ENCODE measurements at regions not wholly inside any gene's neighbourhood (a gene's known extent, or its start where the extent isn't known, plus 50 kb on each side); places are given as distances from the start of the nearest gene placed in this dataset.
"Not testable (repeated sequence)": the region's sequence is repeated elsewhere in the genome, so short reads cannot be mapped to it uniquely, and the experiment has no call there.

DNA sequence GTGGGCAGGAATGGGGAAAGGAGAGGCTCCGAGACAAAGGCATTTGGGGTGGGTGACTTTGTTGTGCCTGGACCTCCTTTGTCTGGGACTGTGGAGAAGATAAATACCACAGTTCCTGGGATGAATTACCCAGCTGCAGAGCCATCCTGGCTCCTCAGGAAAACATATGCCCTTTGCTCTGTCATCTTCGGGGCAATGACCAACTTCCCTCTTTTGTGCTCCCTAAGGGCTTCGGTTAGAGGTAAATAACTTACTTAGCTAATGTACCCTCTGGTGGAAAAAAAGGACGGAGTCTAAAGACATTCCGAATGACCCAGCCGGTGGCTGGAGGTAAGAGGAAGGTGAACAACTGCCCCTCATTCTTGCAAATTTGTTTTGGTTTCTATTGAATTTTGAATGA, 345.7 kb downstream of the GATA3 start:
- no peak for DNase-seq

DNA sequence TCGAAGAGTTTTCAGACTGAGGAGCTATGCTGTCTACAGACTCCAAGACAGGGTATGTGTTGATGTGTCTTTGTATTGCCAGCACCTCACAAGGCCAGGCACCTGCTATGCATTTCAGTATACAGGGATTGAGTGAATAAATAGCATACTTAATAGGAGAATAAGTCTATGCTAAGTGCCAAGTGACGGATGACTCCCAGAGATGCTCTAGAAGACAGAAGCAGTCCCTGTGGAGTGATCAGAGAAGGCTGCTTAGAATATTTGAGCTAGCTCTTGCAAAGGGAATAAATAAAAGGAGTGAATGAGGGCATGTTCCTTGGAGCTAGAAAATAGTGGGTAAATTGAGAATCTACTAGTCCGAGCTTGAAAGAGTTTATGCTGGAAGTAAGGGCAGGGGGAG, 346.4 kb downstream of the GATA3 start:
- DNase-seq = no peak

DNA sequence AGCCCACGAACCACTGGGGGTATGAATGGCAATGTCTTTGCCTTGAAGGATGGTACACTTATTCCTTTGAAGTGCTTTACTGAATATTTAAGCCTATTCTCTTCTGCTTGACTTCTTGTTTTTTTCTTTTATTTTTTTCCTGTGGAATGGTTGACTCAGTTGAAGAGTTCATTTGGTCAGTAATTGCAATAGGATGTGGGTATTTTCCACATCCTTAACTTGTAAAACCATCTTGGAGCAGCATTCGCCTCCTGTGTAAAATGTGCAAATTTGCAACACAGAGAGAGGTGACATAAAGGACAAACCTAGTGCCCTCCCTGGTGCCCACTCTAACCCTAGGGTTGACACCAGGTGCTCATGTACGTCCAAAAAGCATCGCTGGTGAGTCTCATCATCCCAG, 347.0 kb downstream of the GATA3 start:
- DNase-seq = no peak

DNA sequence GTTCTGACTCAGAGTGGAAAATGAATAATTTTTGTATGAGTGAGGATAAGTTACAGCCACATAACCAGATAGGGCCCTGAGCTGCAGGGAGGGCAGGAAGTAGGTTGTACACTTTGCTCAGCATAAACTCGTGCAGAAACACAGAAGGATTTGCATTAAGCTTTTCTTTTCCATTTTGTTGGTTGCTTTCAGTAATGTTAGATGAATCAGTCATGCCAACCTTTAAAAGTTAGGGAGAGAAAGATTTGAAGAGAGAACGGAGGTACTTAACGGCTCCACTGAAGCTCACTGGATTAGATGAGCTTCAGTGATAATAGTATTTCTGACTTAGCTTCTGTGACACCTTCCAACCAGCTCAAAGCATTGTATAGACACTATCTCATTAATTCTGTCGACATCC, 348.1 kb downstream of the GATA3 start:
- no peak for DNase-seq

DNA sequence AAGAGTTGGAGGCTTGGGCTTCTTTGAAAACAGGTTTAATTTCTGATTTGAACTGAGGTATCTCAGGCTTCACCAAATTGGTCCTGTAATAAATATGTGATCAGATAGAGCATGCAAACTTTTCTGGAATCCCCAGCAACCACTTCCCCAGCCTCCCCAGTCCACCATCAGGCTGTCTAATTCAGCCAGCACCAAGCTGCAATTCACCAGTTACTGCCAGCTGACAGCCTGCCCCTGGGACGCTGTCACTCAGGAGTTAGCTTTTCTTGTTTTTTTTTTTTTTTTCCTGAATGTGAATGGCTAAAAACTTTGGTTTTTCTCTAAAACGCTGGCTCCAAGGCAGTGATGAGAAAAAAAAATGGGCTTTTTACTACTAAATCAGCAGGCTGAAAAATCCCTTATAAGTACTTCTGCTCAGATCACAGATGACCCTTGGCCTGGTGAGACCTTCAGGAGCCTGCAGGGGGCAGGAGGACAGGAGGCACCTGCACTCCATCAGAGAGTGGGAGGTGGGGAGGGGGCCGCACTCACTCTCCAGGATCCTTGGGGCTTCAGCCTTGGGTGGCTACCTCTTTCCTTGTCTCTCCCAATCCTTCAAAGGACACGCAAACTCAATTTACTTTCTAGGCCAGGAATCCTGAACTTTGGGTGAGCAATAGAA, 349.4 kb downstream of the GATA3 start:
- no peak for DNase-seq

DNA sequence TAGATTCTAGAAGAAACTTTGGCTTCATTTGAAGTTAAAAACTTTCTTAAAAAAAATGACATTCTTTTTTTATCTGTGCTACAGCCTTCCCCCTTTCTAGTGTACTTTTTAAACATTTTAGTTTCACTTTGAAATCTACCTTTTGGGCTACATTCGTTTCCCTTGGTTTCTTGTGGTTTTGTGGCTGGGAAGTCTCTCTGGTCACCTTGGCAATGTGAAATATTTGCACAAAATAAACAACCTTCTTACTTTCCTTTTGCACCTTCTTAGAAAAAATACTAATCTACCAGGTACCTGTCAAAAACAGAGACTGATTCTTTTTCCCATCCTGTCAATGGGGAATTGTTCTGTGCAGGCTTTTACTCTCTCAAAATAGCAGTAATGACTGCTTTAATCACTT, 350.2 kb downstream of the GATA3 start:
- no peak for DNase-seq

DNA sequence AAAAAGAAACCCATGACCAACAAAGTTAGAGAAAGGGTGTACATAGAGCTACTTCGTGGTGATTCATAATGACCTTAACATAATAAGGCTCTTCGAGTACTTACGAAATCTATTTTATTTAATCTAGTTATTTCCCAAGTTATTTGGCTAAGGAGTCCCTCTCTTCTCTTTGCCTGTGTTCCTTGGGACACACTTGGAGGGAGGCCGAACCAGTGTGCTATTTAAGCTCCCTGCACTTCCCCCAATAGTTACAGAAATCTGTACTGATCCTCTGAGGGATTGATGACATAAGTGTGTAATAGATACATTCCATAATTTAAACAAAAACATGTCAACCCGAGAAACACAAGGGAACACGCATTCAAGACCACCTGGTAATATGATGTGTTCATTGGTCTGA, 351.1 kb downstream of the GATA3 start:
- no peak for DNase-seq

DNA sequence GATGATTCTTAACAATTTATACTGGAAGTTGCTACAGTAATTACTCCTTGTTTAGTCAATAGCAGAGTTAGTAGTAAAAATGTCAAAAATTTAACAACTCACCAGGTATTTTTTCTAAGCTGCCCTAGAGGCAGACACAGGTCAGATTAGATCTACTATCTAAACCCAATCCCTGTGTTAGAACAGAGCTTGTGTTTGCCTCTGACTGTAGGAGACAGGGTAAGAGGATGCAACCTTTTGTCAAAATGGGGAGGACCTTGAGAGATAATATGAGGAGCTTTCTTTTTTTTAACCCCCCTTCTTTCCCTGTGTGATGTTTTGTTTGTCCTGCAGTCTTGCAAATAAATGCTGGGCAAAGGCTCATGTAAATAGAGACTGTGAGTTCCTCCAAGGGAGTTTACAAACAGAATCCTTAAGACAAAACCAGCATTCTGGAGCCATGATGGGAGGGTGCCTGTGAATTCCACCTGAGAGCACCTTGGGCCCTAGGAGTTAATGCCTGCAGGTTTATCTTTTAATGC, 353.1 kb downstream of the GATA3 start:
- DNase-seq = no peak

DNA sequence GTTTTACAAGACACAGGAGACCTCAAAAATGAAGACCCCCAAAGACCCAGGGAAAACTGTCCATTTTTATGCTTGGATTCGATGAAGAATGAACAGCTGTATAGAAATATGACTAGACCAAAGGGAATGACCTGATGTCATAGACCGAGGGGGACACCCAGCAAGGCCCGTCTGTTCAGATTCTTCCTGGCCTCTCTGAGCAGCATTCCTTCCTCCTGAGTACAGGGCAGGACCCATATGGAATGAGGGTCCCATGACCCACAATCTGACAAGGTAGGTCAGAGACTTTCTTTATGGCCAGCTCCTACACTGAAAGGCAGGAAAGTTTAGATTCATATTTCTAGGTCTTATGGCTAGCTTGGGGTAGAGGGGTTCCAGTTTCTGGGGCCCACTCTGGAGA, 356.0 kb downstream of the GATA3 start:
- DNase-seq = no peak

DNA sequence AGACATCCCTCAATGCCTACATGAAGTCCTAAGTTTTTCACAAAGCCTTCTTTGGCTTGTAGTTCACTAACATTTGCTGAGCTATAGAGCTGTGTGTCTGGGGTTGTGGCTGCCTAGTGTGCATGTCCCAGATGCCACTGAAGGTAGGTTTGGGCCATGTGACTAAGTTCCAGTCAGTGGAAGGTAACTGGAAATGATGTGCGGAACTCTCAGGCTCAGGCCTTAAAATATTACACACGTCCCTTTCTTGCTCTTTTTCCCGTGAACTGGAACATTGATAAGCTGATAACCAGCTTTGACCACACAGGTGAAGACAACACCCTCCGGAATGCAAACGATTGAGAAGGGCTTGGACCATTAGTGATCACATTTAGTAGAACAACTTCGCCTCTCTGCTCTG, 358.1 kb downstream of the GATA3 start:
- no peak for DNase-seq

DNA sequence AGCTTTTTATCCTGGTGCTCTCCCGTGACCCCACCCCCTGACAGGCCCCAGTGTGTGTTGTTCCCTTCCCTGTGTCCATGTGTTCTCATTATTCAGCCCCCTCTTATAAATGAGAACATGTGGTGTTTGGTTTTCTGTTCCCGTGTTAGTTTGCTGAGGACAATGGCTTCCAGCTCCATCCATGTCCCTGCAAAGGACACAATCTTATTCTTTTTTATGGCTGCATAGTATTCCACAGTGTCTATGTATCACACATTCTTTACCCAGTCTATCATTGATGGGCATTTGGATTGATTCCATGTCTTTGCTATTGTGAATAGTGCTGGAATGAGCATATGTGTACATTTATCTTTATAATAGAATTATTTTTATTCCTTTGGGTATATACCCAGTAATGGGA, 360.5 kb downstream of the GATA3 start:
- not testable (repeated sequence) for DNase-seq

DNA sequence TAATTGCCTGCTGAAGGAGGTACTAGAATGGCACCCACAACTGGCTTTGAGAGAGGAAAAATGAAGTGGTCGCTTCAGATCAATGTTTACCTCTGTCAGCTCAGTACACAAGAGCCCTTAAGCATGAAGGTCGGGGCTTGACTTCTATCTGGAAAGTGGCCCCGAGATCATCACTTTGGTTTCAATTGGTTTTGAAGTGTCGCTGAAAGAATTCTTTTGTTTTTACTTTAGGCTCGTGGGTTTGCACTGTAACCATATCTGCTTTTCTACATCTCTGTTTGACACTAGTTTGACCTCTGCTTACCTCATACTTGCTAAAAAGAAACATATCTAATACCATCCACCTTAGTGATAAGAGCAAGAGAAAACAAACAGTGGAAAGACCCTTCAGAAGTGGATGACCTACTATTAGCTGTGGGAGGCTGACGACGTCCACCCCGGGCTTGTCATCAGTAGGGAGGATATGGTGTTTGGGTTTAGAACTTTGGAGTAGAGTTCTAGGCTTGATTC, 361.8 kb downstream of the GATA3 start:
- DNase-seq = no peak

DNA sequence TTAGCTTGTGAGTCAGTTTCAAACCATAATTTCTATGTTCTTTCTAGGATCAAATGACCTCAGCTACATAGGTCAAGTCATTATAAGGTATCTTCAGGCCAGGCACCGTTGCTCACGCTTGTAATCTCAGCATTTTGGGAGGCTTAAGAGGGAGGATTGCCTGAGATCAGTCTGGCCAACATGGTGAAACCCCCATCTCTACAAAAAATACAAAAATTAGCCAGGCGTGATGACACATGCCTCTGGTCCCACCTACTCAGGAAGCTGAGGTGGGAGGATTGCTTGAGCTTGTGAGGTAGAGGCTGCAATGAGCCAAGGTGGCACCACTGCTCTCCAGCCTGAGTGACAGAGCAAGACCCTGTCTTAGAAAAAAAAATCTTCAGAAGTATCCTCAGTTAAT, 362.3 kb downstream of the GATA3 start:
- DNase-seq = no peak

DNA sequence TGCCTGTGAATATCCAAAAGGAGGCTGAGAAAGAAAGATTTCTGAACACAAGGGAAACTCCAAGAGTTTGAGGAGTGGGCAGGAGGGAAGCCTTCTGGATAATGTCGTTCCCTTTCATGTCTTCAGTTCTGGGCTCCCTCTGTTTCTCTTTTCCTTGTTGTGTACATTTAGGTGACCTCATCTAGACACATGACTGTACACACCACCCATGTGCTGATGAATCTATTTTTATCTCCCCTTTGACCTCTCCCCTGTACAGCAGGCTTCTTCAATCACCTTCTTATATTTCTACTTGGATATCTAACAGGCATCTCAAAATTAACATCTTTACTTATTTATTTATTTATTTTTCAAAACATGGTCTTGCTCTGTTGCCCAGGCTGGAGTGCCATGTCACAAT, 363.1 kb downstream of the GATA3 start:
- DNase-seq = no peak

DNA sequence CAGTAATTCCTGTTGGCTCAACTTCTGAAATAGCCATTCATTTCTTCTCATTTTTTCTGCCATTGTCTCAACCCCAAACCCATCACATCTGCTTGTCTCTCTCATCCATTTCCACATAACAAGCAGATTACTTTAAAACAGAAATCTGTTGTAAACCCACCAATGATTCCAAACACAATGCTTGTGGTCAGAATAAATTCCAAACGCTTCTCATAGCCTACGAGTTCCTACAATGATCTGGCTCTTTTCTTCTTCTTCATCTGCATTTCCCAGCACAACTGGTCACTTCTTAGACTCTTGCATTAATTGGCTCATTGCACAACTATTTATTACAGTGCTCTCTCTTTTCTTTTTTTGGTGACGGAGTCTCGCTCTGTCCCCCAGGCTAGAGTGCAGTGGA, 364.1 kb downstream of the GATA3 start:
- DNase-seq = no peak

DNA sequence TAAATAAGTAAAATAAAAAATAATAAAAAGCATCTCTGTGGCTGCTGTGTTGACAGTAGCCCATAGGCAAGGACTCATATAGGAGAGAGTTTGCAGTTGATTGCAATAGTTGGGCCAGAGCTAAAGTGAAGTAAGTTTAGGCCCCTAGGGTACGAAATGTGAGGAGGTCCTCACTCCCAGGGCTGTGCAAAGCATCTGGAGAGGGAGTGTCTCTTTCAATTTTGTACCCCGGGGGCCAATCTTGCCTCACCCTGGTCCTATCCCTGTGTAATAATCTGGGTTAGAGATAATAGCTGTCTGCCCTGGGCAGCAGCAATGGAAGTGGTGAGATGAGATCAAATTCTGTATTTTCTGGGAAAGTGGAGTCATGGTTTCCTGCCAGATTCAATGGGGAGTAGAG, 365.7 kb downstream of the GATA3 start:
- DNase-seq = no peak

DNA sequence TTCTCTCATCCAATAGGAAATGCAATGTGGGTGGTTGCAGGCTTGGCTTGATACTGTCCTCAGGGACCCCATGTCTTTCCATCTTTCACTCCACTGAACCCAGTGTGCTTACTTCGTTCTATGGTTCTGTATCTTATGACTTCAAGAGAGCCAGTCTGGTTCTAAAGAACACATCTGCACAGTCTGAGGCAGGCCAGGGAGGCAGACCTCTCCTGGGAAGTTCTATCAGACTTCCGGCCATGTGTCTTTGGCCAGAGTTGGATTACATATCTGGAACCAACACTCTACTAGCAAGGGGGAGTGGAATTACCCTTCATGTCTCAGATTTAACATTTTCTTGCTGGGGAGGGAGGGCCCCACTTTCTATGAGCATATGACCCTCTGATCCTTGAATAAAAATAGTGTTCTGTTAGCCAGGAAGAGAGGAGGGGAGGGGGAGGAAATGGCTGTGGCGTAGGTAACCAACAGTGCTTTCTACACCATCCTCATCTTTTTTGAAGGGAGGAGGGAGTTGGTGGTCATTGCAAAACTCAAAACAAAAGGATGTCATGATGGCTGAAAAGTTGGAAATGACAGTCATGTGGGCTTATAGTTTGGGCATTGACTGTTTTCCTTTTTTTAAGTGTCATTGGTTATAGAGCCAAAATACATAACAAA, 370.2 kb downstream of the GATA3 start:
- DNase-seq = no peak

DNA sequence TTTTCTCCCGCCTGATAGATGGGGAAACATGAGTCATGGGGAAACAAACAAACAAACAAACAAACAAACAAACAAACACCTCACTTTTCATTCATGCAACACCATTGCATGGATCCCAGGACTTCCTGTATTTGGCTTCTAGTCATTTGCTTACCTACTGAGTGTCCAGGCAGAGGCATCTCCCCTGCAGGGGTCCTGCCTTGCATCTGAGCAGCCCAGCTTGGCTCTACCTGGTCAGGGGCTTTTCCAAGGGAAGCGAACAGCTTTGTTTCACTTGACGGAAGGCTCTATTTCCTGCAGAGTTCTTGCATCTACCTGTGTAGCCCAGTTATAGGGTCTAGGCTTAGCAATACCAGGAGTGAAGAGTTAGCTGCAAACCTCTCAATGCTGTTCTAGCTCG, 374.2 kb downstream of the GATA3 start:
- no peak for DNase-seq

DNA sequence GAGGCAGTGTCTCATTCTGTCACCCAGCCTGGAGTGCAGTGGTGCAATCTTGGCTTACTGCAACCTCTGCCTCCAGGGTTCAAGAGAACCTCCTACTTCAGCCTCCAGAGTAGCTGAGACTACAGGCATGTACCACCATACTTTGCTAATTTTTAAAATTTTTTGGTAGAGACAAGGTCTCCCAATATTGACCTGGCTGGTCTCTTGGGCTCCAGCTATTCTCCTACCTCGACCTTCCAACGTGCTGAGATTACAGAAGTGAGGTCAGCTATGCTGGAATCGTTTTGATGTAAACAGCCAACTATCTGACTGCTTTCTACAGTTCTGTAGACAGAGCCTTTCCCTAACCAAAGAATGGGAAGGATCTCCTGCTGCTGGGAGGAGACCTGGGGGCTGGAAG, 375.8 kb downstream of the GATA3 start:
- DNase-seq = no peak

DNA sequence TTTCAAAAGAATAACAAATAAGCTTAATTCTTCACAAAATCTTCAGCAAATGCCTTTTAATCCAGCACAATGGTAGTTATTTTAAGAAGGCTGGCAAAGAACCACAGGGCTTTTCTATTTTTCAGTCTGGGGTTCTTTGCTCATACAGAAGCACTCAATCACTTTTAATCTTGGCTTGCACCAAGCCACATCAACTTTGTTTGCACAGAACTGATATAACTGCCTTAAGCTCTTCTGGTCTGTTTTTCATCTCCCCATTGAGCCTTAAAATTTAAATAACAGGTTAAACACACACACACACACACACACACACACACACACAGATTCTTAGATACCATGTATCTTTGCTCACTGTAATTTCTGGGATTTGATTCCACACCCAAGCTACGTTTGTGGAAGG, 377.0 kb downstream of the GATA3 start:
- no peak for DNase-seq

DNA sequence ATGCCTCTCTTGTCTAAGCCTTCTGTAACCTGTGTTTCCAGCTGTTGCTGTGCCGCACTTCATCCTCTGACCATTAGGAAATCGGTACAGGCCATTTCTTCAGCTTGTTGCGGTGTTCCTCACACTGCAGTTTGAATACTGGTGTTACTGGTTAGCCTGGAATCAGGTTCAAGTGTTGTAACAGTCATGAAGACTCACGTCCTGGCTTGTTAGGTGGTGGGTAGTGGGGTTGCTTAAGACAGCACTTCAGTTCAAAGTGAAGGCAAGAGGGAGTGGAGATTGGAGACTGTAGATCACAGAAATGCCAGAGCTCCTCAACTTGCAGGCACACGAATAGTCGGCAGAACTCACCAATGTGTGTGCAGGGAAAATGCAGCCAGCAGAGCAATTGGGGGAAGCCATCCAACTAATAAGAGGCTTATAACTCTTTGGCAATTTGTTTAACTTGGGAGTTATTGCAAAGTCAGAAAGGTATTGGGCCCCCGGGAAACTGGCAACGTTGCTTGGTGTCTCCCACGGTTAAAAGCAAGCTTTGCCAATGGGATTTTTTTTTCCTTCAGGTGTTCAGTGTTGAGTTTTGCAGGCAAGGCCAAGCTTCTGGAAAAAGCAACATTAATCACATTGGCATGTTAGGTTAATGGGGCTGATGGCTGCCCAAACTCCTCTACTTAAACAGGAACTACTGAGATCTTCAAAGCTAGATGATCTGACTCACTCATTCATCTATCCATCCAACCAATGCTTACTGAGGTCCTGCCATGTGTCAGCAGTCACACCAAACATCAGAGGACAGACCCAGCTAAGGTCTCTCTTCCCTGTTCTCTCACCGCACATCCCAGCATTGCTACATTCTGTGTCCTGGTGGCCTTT, 380.9 kb downstream of the GATA3 start:
- DNase-seq = no peak

DNA sequence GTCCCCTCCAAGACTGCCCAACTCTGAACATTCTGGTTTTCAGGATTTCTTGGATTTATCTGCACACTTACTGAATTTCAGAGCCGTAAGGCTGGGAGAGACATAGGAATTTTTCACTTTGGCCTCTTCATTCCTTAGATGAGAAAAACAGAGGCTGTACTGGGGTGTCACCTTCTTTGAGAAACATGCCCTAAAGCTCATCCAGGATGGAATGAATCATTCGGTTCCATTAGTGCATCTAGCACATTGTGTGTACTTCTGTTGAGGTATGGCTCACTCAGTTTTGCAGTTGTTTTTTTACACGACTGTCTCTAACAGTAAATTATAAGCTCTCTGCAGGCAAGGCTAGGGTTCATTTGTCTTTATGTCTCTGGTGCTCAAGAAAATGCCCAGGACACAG, 383.4 kb downstream of the GATA3 start:
- DNase-seq = no peak

DNA sequence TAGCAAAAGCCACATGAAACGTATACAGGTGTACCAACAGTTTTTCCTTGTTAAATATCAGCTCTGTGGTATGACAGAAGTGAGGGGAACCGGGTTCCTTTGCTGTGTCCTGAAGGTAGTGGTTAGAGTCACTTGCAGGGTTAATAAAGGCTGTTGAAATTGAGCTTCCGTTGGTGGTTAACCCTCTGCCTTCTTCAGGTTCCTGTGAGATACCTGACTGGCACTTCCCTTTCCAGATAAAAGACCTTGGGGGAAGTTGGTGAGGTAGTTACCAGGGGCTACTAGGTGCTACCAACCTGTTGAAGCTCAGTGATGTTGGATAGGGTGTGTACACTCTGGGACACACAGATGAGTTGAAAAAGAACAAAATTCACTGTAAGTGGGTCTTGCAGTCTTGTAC, 384.1 kb downstream of the GATA3 start:
- no peak for DNase-seq

DNA sequence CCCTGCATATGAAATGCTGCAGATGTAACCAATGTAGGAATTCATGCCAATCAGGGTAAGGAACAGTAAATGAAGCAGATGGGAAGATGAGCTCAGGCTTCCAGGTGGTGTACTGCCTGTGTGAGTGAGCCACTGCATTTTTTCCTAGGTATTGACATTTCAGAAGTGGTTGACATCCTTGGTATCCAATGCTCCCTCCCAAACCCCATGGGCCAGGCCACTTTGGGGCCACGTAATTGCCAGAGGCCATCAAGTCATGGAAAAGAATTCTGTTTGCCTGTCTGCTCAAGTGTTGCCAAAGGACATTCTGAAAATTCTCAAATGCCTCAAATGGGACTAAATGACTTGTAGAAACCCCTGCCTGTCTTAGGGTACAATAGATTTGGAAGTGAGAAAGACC, 384.6 kb downstream of the GATA3 start:
- no peak for DNase-seq
